ENCODE measurements at regions not wholly inside any gene's neighbourhood (a gene's known extent, or its start where the extent isn't known, plus 50 kb on each side); places are given as distances from the start of the nearest gene placed in this dataset.
A peak's percentile ranks its signal among the peaks of the same experiment; 100 is the strongest.

- H3K4me3 ChIP-seq, result no peak overlapping the region
- H3K27me3 ChIP-seq (ENCODE audit: insufficient read depth in 3 of 3, low read length in 2 of 3), result peaks cover 0 to 3% (median 0%) of the 10 kb centered on the region in 3 donors
- no peak overlapping the region for H3K27ac ChIP-seq
- intact Hi-C loops (cut with DNase I), result no loop called here
- no peaks in the 10 kb centered on the region for H3K9me3 ChIP-seq
- no peaks in the 10 kb centered on the region for H3K4me1 ChIP-seq
- DNase-seq (no peak), ATAC-seq (no peak)
- no peak for TF ChIP-seq CTCF (IDR thresholded peaks at IDR 0.05)
- no peaks in the 10 kb centered on the region for H3K36me3 ChIP-seq (ENCODE audit: insufficient read depth in 1 of 2, low read depth in 1 of 2)
- 40 to 46% (median 43%) methylated on average over 10 of the region's 10 CpGs for WGBS, 3 donors
Measured at GRCh38 chr2:58767828-58768714, 526.9 kb upstream of the FANCL start.

- ATAC-seq, result no peak
- H3K36me3 ChIP-seq (ENCODE audit: insufficient read depth in 1 of 2, low read depth in 1 of 2), result no peaks in the 10 kb centered on the region
- TF ChIP-seq CTCF (IDR thresholded peaks at IDR 0.05), result no peak
- intact Hi-C loops (cut with DNase I), result no loop called here
- no peaks in the 10 kb centered on the region for H3K4me1 ChIP-seq
- no peak overlapping the region for H3K4me3 ChIP-seq
- no peak for DNase-seq
- 70 to 82% (median 73%) methylated on average over 4 of the region's 4 CpGs for WGBS, 3 donors
- no peaks in the 10 kb centered on the region for H3K9me3 ChIP-seq
- no peak overlapping the region for H3K27ac ChIP-seq
- peaks cover 0 to 3% (median 0%) of the 10 kb centered on the region in 3 donors for H3K27me3 ChIP-seq (ENCODE audit: insufficient read depth in 3 of 3, low read length in 2 of 3)
Measured at GRCh38 chr2:58764338-58765104, 523.4 kb upstream of the FANCL start.

GRCh38 chr2:58762176-58762781 lies 521.2 kb upstream of the FANCL start:
- 14% methylated on average over 5 of the region's 5 CpGs for WGBS, 3 donors
- Histone ChIP-seq H3K36me3 (ENCODE audit: insufficient read depth in 1 of 2, low read depth in 1 of 2) (no peaks in the 10 kb centered on the region), H3K4me3 (no peak overlapping the region), H3K27ac (no peak overlapping the region), H3K27me3 (ENCODE audit: insufficient read depth in 3 of 3, low read length in 2 of 3) (no peaks in the 10 kb centered on the region), H3K9me3 (no peaks in the 10 kb centered on the region), H3K4me1 (no peaks in the 10 kb centered on the region)
- ATAC-seq (no peak), DNase-seq (no peak)
- intact Hi-C loops (cut with DNase I), result no loop called here
- TF ChIP-seq CTCF (IDR thresholded peaks at IDR 0.05), result peak; percentile 15

GRCh38 chr2:58757971-58758370 lies 516.8 kb upstream of the FANCL start:
- Histone ChIP-seq H3K27ac (no peak overlapping the region), H3K9me3 (no peaks in the 10 kb centered on the region), H3K27me3 (ENCODE audit: insufficient read depth in 3 of 3, low read length in 2 of 3) (no peaks in the 10 kb centered on the region), H3K36me3 (ENCODE audit: insufficient read depth in 1 of 2, low read depth in 1 of 2) (no peaks in the 10 kb centered on the region), H3K4me1 (no peaks in the 10 kb centered on the region), H3K4me3 (no peak overlapping the region)
- ATAC-seq, result no peak
- WGBS, 3 donors, result 50 to 68% (median 56%) methylated on average over 6 of the region's 6 CpGs
- DNase-seq, result no peak
- intact Hi-C loops (cut with DNase I), result no loop called here
- no peak for TF ChIP-seq CTCF (IDR thresholded peaks at IDR 0.05)
